WTC11 (cell line): ENCODE measurements at regions not wholly inside any gene's neighbourhood (a gene's known extent, or its start where the extent isn't known, plus 50 kb on each side); places are given as distances from the start of the nearest gene placed in this dataset.

Experiments used
- ZNF232 ChIP-seq: sonication (generic); formaldehyde crosslinking; IDR thresholded peaks from 2 replicates; pipeline ENCODE4 v1.8.0; 2022; ENCODE audit warnings: mild to moderate bottlenecking, missing genetic modification reagents
- TF ChIP-seq, protein P1 (sequence below): fragments of 200-600 bp; IDR thresholded peaks from 2 replicates; pipeline ENCODE4 v1.8.0; 2022; ENCODE audit warnings: antibody characterized with exemption

DNA sequence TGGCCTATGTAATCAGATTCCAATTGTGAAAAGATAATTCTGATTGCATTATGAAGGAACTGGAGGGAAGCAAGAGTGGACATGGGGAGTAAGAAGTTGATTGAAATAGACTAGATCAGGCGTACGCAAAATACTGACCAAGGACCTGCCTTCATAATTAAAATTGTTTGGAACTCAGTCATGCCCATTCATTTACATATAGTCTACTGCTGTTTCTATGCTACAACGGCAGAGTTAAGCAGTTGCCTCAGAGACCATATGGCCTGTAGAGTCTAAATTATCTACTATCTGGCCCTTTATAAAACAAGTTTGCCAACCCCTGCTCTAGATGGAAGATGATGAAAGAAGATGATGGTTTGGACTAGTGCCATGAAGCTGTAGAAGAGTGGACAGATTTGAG is 170.0 kb upstream of the ARID2 start:
- TF ChIP-seq, protein P1, sequence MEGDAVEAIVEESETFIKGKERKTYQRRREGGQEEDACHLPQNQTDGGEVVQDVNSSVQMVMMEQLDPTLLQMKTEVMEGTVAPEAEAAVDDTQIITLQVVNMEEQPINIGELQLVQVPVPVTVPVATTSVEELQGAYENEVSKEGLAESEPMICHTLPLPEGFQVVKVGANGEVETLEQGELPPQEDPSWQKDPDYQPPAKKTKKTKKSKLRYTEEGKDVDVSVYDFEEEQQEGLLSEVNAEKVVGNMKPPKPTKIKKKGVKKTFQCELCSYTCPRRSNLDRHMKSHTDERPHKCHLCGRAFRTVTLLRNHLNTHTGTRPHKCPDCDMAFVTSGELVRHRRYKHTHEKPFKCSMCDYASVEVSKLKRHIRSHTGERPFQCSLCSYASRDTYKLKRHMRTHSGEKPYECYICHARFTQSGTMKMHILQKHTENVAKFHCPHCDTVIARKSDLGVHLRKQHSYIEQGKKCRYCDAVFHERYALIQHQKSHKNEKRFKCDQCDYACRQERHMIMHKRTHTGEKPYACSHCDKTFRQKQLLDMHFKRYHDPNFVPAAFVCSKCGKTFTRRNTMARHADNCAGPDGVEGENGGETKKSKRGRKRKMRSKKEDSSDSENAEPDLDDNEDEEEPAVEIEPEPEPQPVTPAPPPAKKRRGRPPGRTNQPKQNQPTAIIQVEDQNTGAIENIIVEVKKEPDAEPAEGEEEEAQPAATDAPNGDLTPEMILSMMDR = no peak
- no peak for TF ChIP-seq ZNF232 (CRISPR knock-in tag)
